Left kidney (tissue), 1 donor: ENCODE measurements at regions not wholly inside any gene's neighbourhood (a gene's known extent, or its start where the extent isn't known, plus 50 kb on each side); places are given as distances from the start of the nearest gene placed in this dataset.
"Not testable (repeated sequence)": the region's sequence is repeated elsewhere in the genome, so short reads cannot be mapped to it uniquely, and the experiment has no call there.

Experiments
- DNase-seq: peaks from one replicate; pipeline ENCODE4 v3.0.0-alpha.2; 2013

GRCh38 chr15:57881361-57881760, 174.8 kb downstream of the POLR2M start:
- DNase-seq = no peak

- DNase-seq = no peak
Observed at GRCh38 chr15:57881972-57882371, 175.5 kb downstream of the POLR2M start.

GRCh38 chr15:57883701-57884100, 177.2 kb downstream of the POLR2M start:
- DNase-seq = no peak

- DNase-seq = no peak
Observed at GRCh38 chr15:57884936-57885335, 178.4 kb downstream of the POLR2M start.

- DNase-seq = no peak
Observed at GRCh38 chr15:57885435-57885834, 178.9 kb downstream of the POLR2M start.

GRCh38 chr15:57887825-57888224, 177.7 kb downstream of the ALDH1A2 start:
- no peak for DNase-seq

GRCh38 chr15:57890351-57890750, 175.2 kb downstream of the ALDH1A2 start:
- no peak for DNase-seq

GRCh38 chr15:57890878-57891277, 174.6 kb downstream of the ALDH1A2 start:
- no peak for DNase-seq

- DNase-seq = no peak
Observed at GRCh38 chr15:57892181-57892580, 173.3 kb downstream of the ALDH1A2 start.

- no peak for DNase-seq
Observed at GRCh38 chr15:57893040-57893439, 172.5 kb downstream of the ALDH1A2 start.

GRCh38 chr15:57895291-57895690, 170.2 kb downstream of the ALDH1A2 start:
- DNase-seq = no peak

- no peak for DNase-seq
Observed at GRCh38 chr15:57896114-57896513, 169.4 kb downstream of the ALDH1A2 start.

- DNase-seq = not testable (repeated sequence)
Observed at GRCh38 chr15:57896899-57897298, 168.6 kb downstream of the ALDH1A2 start.

GRCh38 chr15:57897870-57898269, 167.6 kb downstream of the ALDH1A2 start:
- no peak for DNase-seq

GRCh38 chr15:57902155-57902554, 163.4 kb downstream of the ALDH1A2 start:
- DNase-seq = no peak
